ENCODE measurements at regions not wholly inside any gene's neighbourhood (a gene's known extent, or its start where the extent isn't known, plus 50 kb on each side); places are given as distances from the start of the nearest gene placed in this dataset.

DNA sequence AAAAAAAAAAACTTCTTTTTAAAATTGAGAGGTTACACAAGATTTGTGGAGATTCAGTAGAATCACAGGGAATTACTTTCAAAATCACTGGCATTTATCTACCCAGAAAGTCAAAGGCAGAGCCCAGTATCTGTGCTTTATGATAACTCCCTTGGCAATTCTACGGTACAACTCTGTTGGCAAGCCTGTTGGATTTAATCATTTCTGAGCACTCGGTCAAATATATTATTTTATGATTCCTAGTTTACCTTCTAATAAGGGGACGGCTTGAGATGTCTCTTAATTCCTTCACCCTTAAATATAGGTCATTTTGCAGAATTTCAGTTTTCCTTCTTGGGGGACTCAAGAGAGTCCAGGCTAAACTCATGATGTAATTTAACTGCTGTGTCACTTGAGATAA is 987.6 kb downstream of the EFNB2 start:
- no peak for DNase-seq (ENCODE audit: low spot score)
- TF ChIP-seq, protein P1, sequence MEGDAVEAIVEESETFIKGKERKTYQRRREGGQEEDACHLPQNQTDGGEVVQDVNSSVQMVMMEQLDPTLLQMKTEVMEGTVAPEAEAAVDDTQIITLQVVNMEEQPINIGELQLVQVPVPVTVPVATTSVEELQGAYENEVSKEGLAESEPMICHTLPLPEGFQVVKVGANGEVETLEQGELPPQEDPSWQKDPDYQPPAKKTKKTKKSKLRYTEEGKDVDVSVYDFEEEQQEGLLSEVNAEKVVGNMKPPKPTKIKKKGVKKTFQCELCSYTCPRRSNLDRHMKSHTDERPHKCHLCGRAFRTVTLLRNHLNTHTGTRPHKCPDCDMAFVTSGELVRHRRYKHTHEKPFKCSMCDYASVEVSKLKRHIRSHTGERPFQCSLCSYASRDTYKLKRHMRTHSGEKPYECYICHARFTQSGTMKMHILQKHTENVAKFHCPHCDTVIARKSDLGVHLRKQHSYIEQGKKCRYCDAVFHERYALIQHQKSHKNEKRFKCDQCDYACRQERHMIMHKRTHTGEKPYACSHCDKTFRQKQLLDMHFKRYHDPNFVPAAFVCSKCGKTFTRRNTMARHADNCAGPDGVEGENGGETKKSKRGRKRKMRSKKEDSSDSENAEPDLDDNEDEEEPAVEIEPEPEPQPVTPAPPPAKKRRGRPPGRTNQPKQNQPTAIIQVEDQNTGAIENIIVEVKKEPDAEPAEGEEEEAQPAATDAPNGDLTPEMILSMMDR (IDR thresholded peaks at IDR 0.05; ENCODE audit: borderline replicate concordance, control extremely low read depth, extremely low read depth, insufficient read depth, missing control alignments) = no peak
- in situ Hi-C loops (cut with MboI; ENCODE audit: low sequenced_read_pairs, unreplicated experiment) = no loop called here

DNA sequence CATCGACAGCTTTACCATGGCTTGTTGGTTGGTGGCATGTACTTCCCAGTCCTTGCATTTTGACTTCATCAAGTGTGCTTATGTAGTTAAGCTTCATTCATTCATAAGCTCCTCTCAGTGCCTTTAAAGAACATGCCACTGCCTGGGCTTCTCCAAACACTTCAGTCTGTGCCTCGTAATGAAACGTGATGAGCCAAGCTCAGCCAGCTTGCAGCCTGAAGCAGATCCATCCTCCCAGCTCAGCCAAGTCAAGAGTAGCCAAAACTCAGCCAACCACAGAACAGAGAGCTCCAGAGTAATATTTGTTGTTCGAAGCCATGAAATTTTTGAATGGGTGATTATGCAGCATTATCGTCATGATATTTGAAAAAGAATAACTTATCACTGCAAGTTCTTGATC is 989.7 kb downstream of the EFNB2 start:
- TF ChIP-seq, protein P1 (IDR thresholded peaks at IDR 0.05; ENCODE audit: borderline replicate concordance, control extremely low read depth, extremely low read depth, insufficient read depth, missing control alignments) = no peak
- no peak for DNase-seq (ENCODE audit: low spot score)
- in situ Hi-C loops (cut with MboI; ENCODE audit: low sequenced_read_pairs, unreplicated experiment) = no loop called here

GRCh38 chr13:105543742-105544141 is 991.7 kb downstream of the EFNB2 start:
- TF ChIP-seq, protein P1 (IDR thresholded peaks at IDR 0.05; ENCODE audit: borderline replicate concordance, control extremely low read depth, extremely low read depth, insufficient read depth, missing control alignments) = no peak
- in situ Hi-C loops (cut with MboI; ENCODE audit: low sequenced_read_pairs, unreplicated experiment) = no loop called here
- DNase-seq (ENCODE audit: low spot score) = no peak

DNA sequence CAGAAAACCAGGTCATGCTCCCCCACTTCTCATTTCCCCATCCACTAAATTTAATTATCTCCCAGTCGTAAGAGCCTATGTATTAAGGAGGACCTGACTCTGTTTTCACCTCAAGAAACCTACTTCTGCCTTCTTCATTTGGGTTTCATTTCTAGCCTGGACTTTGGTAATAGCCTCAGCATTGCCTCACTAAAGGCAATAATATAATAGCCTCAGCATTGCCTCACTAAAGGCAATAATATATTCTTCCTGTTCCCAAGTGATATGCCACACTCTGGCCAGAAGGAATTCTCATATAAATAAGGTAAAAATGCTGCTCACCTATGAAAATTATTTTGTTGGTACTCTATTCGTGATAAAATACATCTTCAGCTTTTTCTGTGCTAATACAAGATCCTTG is 993.9 kb downstream of the EFNB2 start:
- TF ChIP-seq, protein P1 (IDR thresholded peaks at IDR 0.05; ENCODE audit: borderline replicate concordance, control extremely low read depth, extremely low read depth, insufficient read depth, missing control alignments) = no peak
- no peak for DNase-seq (ENCODE audit: low spot score)
- in situ Hi-C loops (cut with MboI; ENCODE audit: low sequenced_read_pairs, unreplicated experiment) = no loop called here

DNA sequence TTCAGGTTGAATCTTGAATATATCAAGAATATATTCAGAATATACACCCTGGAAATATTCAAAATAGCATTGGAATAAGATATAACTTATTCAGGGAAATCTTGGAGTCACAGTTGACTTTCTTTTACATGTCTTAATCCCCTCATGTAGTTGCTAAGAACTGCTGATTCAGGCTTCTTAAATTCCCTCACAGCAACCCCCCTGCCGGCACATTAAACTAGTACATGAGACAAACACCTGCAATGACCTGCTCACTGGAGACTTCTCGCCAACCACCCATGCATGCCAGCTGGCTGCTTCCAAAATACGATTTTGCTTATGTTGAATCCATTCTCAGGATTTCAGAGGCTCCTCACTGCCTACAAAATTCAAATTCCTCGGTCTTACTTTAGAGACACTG is 997.1 kb downstream of the EFNB2 start:
- in situ Hi-C loops (cut with MboI; ENCODE audit: low sequenced_read_pairs, unreplicated experiment) = no loop called here
- TF ChIP-seq, protein P1 (IDR thresholded peaks at IDR 0.05; ENCODE audit: borderline replicate concordance, control extremely low read depth, extremely low read depth, insufficient read depth, missing control alignments) = no peak
- DNase-seq (ENCODE audit: low spot score) = no peak

DNA sequence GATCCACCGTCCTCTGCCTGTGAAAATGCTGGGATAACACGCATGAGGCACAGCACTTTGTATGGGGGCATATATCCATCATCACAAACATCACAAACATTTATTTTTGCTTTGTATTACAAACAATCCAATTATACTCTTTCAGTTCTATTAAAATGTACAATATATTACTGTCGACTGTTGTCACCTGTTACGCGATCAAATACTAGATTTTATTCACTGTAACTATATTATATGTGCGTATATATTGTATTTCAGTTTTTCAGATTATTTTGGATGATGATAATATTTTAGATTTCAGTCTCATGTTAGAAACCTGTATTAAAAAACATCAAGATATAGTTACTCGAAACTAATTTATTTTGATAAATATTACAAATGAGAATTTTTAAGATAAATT is 998.3 kb downstream of the EFNB2 start:
- TF ChIP-seq, protein P1 (IDR thresholded peaks at IDR 0.05; ENCODE audit: borderline replicate concordance, control extremely low read depth, extremely low read depth, insufficient read depth, missing control alignments) = no peak
- in situ Hi-C loops (cut with MboI; ENCODE audit: low sequenced_read_pairs, unreplicated experiment) = no loop called here
- no peak for DNase-seq (ENCODE audit: low spot score)

DNA sequence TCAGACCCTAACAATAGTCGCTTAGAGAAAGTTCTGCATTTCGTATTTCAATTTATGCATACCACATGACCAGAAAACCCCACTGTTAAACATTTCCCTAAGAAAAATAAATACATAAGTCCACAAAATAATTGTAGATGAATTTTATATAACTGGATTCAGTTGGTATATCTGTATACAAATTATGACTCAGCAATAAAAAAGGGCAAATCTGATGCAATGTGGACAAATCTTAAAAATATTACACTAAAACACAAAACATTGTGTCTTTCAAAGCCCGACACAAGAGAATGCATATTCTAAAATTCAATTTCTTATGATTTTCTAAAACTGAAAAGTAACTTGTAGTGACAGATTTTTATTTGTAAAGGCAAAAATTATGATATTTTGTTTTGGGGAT is 1005.0 kb downstream of the EFNB2 start:
- in situ Hi-C loops (cut with MboI; ENCODE audit: low sequenced_read_pairs, unreplicated experiment) = no loop called here
- no peak for DNase-seq (ENCODE audit: low spot score)
- TF ChIP-seq, protein P1 (IDR thresholded peaks at IDR 0.05; ENCODE audit: borderline replicate concordance, control extremely low read depth, extremely low read depth, insufficient read depth, missing control alignments) = no peak

All from GM13976 (cell line).